A204.1 (cell line): ENCODE measurements at regions not wholly inside any gene's neighbourhood (a gene's known extent, or its start where the extent isn't known, plus 50 kb on each side); places are given as distances from the start of the nearest gene placed in this dataset.
"Not testable (repeated sequence)": the region's sequence is repeated elsewhere in the genome, so short reads cannot be mapped to it uniquely, and the experiment has no call there.

Experiments
- FAIRE-seq: peaks from 2 replicates; lab custom pipeline; 2012; peaks lifted over from hg19 to GRCh38; lab: Jason Lieb, UNC

- peak; percentile 73 for FAIRE-seq
These were observed 95.2 kb upstream of the PCED1B start for GRCh38 chr12:46983959-46984841.

DNA sequence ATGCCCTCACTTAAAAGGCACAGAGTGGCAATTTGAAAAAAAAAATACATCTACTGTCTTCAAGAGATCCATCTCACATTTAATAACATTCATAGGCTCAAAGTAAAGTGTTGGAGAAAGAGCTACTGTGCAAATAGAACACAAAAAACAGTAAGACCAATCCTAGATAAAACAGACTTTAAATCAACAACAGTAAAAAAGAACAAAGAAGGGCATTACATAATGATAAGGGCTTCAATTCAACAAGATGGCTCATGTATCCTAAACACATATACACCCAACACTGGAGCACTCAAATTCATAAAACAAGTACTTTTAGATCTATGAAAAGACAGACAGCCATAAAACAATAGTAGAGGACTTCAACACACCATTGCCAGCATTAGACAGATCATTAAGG, 93.6 kb upstream of the PCED1B start:
- no peak for FAIRE-seq

DNA sequence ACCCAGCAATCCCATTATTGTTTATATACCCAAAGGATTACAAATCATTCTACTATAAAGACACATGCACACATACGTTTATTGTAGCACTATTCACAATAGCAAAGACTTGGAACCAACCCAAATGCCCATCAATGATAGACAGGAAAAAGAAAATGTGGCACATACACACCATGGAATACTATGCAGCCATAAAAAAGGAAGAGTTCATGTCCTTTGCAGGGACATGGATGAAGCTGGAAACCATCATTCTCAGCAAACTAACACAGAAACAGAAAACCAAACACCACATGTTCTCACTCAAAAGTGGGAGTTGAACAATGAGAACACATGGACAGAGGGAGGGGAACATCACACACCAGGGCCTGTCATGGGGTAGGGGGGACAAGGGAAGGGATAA, 91.3 kb upstream of the PCED1B start:
- not testable (repeated sequence) for FAIRE-seq

DNA sequence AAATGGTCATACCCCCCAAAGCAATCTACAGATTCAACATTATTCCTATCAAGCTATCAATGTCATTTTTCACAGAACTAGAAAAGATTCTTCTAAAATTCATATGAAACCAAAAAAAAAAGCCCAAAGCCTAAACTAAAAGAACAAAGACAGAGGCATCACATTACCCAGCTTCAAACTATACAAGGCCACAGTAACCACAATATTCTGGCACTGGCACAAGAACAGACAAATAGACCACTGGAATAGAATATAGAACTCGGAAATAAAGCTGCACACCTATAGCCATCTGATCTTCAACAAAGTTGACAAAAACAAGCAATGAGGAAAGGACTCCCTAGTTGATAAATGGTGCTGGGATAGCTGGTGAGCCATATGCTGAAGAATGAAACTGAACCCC, 89.2 kb upstream of the PCED1B start:
- FAIRE-seq = no peak

- FAIRE-seq = not testable (repeated sequence)
These were observed 87.4 kb upstream of the PCED1B start for GRCh38 chr12:46992051-46992450.

- FAIRE-seq = no peak
These were observed 80.5 kb upstream of the PCED1B start for GRCh38 chr12:46998811-46999368.

GRCh38 chr12:47004634-47005033, 74.8 kb upstream of the PCED1B start:
- FAIRE-seq = no peak

DNA sequence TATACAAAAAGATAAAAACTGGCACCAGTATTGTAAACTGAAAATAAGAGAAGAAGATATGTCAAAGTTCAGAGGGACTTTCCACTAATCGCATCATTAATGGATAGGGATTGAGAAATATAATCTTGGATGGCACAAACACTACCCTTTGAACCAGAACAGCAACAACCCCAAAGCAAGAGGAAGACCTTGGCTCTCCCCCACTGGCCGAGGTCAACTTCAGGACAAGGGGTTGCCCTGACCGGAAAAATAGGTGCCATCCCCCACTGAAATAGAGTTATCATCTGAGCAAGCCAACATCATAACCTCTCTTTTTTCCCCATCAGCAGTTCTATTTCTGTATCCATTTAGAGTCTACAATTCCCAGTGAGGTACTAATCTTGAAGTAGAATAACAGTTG, 72.4 kb upstream of the PCED1B start:
- no peak for FAIRE-seq

GRCh38 chr12:47012552-47012951, 66.9 kb upstream of the PCED1B start:
- FAIRE-seq = no peak

- no peak for FAIRE-seq
These were observed 64.9 kb upstream of the PCED1B start for GRCh38 chr12:47014474-47014873.

DNA sequence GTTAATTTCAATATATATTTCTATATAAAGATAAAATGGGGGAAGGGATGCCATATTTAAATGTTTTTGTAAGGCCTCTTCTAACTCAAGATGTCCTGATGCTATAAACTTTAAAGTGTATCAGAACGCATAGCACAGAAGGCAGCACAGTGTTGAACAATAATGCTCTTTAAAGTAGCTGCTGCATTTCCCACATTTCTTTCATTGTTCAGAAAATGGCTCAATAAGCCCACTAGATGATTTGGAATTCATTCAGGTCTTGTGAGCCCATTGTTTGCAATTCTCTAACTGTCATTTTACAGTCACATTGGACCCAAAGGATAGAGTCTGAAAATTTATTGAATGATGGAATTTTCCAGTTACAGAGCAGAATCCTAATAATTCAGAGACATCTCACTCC, 64.0 kb upstream of the PCED1B start:
- no peak for FAIRE-seq

GRCh38 chr12:47017041-47017713, 62.2 kb upstream of the PCED1B start:
- no peak for FAIRE-seq

DNA sequence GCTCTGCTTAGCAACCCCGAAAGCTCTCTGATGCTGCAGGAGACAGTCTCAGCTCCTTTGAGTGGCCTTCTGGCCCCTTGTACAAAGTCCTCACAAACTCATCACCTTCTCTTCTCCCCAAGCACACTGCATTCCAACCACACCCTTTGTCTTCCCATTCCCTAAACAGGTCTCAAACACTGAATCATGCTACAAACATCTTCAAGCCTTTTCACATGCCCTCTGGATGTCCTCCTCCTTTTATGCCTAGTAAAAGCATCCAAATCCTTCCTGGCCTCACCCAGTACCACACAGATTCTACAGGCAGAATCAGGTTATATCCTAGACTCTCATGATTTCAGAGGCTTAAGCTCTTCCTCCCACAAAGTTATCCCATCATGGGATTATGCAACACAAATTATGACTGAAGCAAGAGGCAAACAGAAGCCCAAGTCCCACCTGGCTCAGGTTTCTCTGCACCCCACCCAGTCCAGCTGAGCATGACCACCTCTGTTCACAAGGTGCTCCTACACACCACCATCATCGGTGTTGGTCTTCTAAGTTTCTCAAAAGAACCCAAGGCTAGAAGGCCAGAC, 61.4 kb upstream of the PCED1B start:
- no peak for FAIRE-seq

DNA sequence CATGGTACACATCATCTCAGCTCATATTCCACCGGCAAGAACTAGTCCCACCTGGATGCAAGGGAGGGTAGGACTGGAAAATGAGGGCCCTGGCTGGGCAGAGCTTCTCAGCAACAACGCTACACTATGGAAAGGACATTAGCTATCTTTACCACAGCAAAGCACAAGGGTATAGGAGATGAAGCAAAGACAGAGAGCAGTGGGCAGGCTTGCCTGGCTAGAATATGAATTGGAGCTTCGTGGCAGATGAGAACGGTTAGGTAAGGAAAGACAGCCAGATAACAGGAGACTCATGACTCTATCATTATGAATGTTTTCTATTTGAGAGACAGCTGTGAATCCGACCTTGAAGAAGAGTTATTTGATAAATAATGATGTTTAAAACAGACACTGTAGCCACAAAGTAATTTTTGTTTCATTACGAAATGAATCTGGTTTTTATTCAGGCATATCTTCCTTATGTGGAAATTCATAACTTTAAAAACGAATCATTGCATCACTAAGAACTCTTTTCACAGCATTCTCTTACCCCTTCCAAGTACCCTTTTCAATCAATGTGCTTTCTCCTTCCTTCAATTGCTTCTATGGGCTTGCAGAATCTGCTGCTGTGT, 59.1 kb upstream of the PCED1B start:
- no peak for FAIRE-seq

DNA sequence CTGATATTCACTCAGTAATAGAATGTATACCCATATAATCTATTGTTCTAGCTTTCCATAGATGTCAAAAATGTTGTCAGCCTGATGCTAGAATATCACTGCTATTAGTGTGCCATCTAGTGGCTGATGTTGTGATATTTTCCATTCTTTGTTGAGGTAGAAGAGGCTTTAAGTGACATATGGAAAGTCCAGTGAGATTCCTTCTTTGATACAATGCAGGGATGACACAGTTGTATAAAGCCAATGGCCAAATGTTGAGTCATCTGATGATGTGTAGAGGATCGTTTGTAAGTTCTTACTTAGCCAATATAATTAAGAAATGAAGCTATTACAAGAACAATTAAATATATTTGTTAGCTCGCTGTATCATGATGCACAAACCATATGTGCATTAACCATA, 58.1 kb upstream of the PCED1B start:
- FAIRE-seq = peak; percentile 99

DNA sequence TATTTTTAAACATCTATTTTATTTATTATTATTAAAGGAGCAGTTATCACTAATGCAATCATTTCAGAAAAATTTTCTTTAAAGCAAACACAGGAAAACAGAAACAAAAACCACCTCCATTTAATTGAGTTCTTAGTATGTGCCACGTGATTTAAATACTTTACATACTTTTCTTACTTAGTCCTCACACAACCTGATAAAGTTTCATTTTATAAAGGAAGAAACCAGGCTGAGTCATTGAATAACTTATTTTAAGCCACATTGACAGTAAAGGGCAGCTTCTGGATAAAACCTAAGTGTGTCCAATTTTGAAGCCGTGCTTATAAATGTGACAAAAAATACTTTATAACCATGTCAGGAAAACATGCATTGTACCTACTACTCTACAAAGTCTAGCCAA, 57.1 kb upstream of the PCED1B start:
- FAIRE-seq = peak; percentile 79

GRCh38 chr12:47023311-47023710, 56.1 kb upstream of the PCED1B start:
- FAIRE-seq = no peak

DNA sequence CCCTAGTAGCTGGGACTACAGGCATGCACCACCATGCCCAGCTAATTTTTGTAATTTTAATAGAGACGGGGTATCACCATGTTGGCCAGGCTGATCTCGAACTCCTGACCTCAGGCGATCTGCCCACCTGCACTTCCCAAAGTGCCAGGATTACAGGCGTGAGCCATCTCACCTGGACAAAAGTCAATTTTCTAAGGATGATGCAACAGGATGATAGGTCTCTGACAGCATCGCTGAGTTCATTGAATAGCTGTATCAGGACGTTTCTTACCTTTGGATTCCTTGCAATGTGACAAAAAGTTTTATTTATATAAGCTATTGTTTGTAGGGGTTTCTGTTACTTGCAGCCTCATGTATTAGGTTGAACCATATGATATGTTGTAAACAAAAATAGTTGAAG, 55.5 kb upstream of the PCED1B start:
- no peak for FAIRE-seq

- no peak for FAIRE-seq
These were observed 55.0 kb upstream of the PCED1B start for GRCh38 chr12:47024463-47024862.

- no peak for FAIRE-seq
These were observed 54.1 kb upstream of the PCED1B start for GRCh38 chr12:47025349-47025748.

- no peak for FAIRE-seq
These were observed 53.6 kb upstream of the PCED1B start for GRCh38 chr12:47025798-47026197.

GRCh38 chr12:47026291-47026690, 53.1 kb upstream of the PCED1B start:
- FAIRE-seq = no peak
